GM19043 (cell line): ENCODE measurements at regions not wholly inside any gene's neighbourhood (a gene's known extent, or its start where the extent isn't known, plus 50 kb on each side); places are given as distances from the start of the nearest gene placed in this dataset.
"Not testable (repeated sequence)": the region's sequence is repeated elsewhere in the genome, so short reads cannot be mapped to it uniquely, and the experiment has no call there.

Source experiments
- ATAC-seq: cut with Tn5 transposase; IDR thresholded peaks from one replicate; pipeline ENCODE4 v1.9.1; 2021; ENCODE audit warnings: low read depth; ENCODE audit not compliant: unreplicated experiment

- ATAC-seq = no peak
Measured at GRCh38 chr6:112839525-112839961, 492.4 kb downstream of the RFPL4B start.

- peak; percentile 59 for ATAC-seq
Measured at GRCh38 chr6:112841553-112842329, 494.6 kb downstream of the RFPL4B start.

- ATAC-seq = no peak
Measured at GRCh38 chr6:112842330-112842685, 495.2 kb downstream of the RFPL4B start.

- ATAC-seq = no peak
Measured at GRCh38 chr6:112846681-112847080, 499.6 kb downstream of the RFPL4B start.

- ATAC-seq = no peak
Measured at GRCh38 chr6:112851146-112851545, 504.0 kb downstream of the RFPL4B start.

GRCh38 chr6:112853162-112853561, 506.0 kb downstream of the RFPL4B start:
- ATAC-seq = no peak

- no peak for ATAC-seq
Measured at GRCh38 chr6:112863753-112864152, 516.6 kb downstream of the RFPL4B start.

- no peak for ATAC-seq
Measured at GRCh38 chr6:112865131-112865530, 518.0 kb downstream of the RFPL4B start.

- no peak for ATAC-seq
Measured at GRCh38 chr6:112874881-112875280, 527.8 kb downstream of the RFPL4B start.

- no peak for ATAC-seq
Measured at GRCh38 chr6:112877134-112878100, 530.3 kb downstream of the RFPL4B start.

- peak; percentile 85 for ATAC-seq
Measured at GRCh38 chr6:112879920-112880413, 532.8 kb downstream of the RFPL4B start.

- no peak for ATAC-seq
Measured at GRCh38 chr6:112881027-112881426, 533.9 kb downstream of the RFPL4B start.

GRCh38 chr6:112881828-112882780, 535.0 kb downstream of the RFPL4B start:
- no peak for ATAC-seq

- no peak for ATAC-seq
Measured at GRCh38 chr6:112883095-112883494, 536.0 kb downstream of the RFPL4B start.

- no peak for ATAC-seq
Measured at GRCh38 chr6:112886415-112886814, 539.3 kb downstream of the RFPL4B start.

- not testable (repeated sequence) for ATAC-seq
Measured at GRCh38 chr6:112887424-112887823, 540.3 kb downstream of the RFPL4B start.

- no peak for ATAC-seq
Measured at GRCh38 chr6:112899541-112899940, 552.4 kb downstream of the RFPL4B start.

GRCh38 chr6:112903361-112903760, 556.2 kb downstream of the RFPL4B start:
- no peak for ATAC-seq

- ATAC-seq = no peak
Measured at GRCh38 chr6:112906726-112907125, 559.6 kb downstream of the RFPL4B start.

- no peak for ATAC-seq
Measured at GRCh38 chr6:112909781-112910180, 562.7 kb downstream of the RFPL4B start.
